Muscle layer of duodenum (tissue), 2 donors: ENCODE measurements at regions not wholly inside any gene's neighbourhood (a gene's known extent, or its start where the extent isn't known, plus 50 kb on each side); places are given as distances from the start of the nearest gene placed in this dataset.
"Not testable (repeated sequence)": the region's sequence is repeated elsewhere in the genome, so short reads cannot be mapped to it uniquely, and the experiment has no call there.

ENCODE experiments used
- H3K27ac ChIP-seq: one replicate; pipeline ENCODE4 v1.7.0; 2013; ENCODE audit warnings: mild to moderate bottlenecking, low read length
- H3K27me3 ChIP-seq: one replicate; pipeline ENCODE4 v1.7.0; 2013; ENCODE audit warnings: low read depth, mild to moderate bottlenecking, control low read depth, low read length
- H3K36me3 ChIP-seq, 2 donors: one replicate each; pipeline ENCODE4 v1.7.0; 2013; ENCODE audit warnings: low read length in 2 of 2, control low read depth in 1 of 2, mild to moderate bottlenecking in 1 of 2; ENCODE audit not compliant: insufficient read depth in 2 of 2, control insufficient read depth in 1 of 2
- H3K4me1 ChIP-seq, 2 donors: one replicate each; pipeline ENCODE4 v1.7.0; 2013; ENCODE audit warnings: low read length in 2 of 2, mild to moderate bottlenecking in 2 of 2, control low read depth in 1 of 2, moderate library complexity in 1 of 2; ENCODE audit not compliant: insufficient read depth in 2 of 2, control insufficient read depth in 1 of 2
- H3K4me3 ChIP-seq, 2 donors: one replicate each; pipeline ENCODE4 v1.7.0; 2013; ENCODE audit warnings: low read length in 2 of 2, low read depth in 1 of 2, mild to moderate bottlenecking in 1 of 2
- H3K9me3 ChIP-seq, 2 donors: one replicate each; pipeline ENCODE4 v1.7.0; 2013; ENCODE audit warnings: low read length in 2 of 2, control low read depth in 1 of 2, mild to moderate bottlenecking in 1 of 2; ENCODE audit not compliant: control insufficient read depth in 1 of 2
- donor health status: healthy.

- Histone ChIP-seq H3K4me1 (no peaks in the 10 kb centered on the region), H3K27me3 (no peaks in the 10 kb centered on the region), H3K36me3 (no peaks in the 10 kb centered on the region), H3K4me3 (no peak overlapping the region), H3K27ac (no peak overlapping the region), H3K9me3 (no peaks in the 10 kb centered on the region)
These were observed 743.3 kb upstream of the AGA start for GRCh38 chr4:178185517-178185916.

GRCh38 chr4:178192611-178193010 is 750.4 kb upstream of the AGA start:
- Histone ChIP-seq H3K9me3 (no peaks in the 10 kb centered on the region), H3K27ac (no peak overlapping the region), H3K4me1 (no peaks in the 10 kb centered on the region), H3K4me3 (no peak overlapping the region), H3K27me3 (no peaks in the 10 kb centered on the region), H3K36me3 (no peaks in the 10 kb centered on the region)

- no peak overlapping the region for H3K4me3 ChIP-seq
- H3K36me3 ChIP-seq = no peaks in the 10 kb centered on the region
- no peak overlapping the region for H3K27ac ChIP-seq
- no peaks in the 10 kb centered on the region for H3K4me1 ChIP-seq
- H3K27me3 ChIP-seq = no peaks in the 10 kb centered on the region
- no peaks in the 10 kb centered on the region for H3K9me3 ChIP-seq
These were observed 754.6 kb upstream of the AGA start for GRCh38 chr4:178196751-178197374.

GRCh38 chr4:178198691-178199090 is 756.5 kb upstream of the AGA start:
- H3K4me1 ChIP-seq = no peaks in the 10 kb centered on the region
- H3K9me3 ChIP-seq = no peaks in the 10 kb centered on the region
- H3K4me3 ChIP-seq = no peak overlapping the region
- H3K27ac ChIP-seq = no peak overlapping the region
- H3K36me3 ChIP-seq = no peaks in the 10 kb centered on the region
- no peaks in the 10 kb centered on the region for H3K27me3 ChIP-seq

- no peaks in the 10 kb centered on the region for H3K36me3 ChIP-seq
- H3K27me3 ChIP-seq = no peaks in the 10 kb centered on the region
These were observed 760.2 kb upstream of the AGA start for GRCh38 chr4:178202422-178202821.

GRCh38 chr4:178205826-178206225 is 763.6 kb upstream of the AGA start:
- H3K36me3 ChIP-seq = no peaks in the 10 kb centered on the region
- no peak overlapping the region for H3K27ac ChIP-seq
- no peaks in the 10 kb centered on the region for H3K4me1 ChIP-seq
- H3K27me3 ChIP-seq = no peaks in the 10 kb centered on the region
- no peaks in the 10 kb centered on the region for H3K9me3 ChIP-seq
- no peak overlapping the region for H3K4me3 ChIP-seq

More at GRCh38 chr4:178202422-178202821, 760.2 kb upstream of the AGA start:
- no peak overlapping the region for H3K4me3 ChIP-seq
- H3K9me3 ChIP-seq = no peaks in the 10 kb centered on the region
- H3K4me1 ChIP-seq = no peaks in the 10 kb centered on the region
- no peak overlapping the region for H3K27ac ChIP-seq

- Histone ChIP-seq H3K9me3 (no peaks in the 10 kb centered on the region), H3K27me3 (no peaks in the 10 kb centered on the region), H3K4me3 (no peak overlapping the region), H3K27ac (no peak overlapping the region), H3K4me1 (no peaks in the 10 kb centered on the region), H3K36me3 (no peaks in the 10 kb centered on the region)
These were observed 773.1 kb upstream of the AGA start for GRCh38 chr4:178215309-178215708.

GRCh38 chr4:178215763-178216162 is 773.5 kb upstream of the AGA start:
- no peaks in the 10 kb centered on the region for H3K9me3 ChIP-seq
- H3K27ac ChIP-seq = no peak overlapping the region
- H3K4me1 ChIP-seq = no peaks in the 10 kb centered on the region
- H3K27me3 ChIP-seq = no peaks in the 10 kb centered on the region
- H3K4me3 ChIP-seq = no peak overlapping the region
- H3K36me3 ChIP-seq = no peaks in the 10 kb centered on the region

GRCh38 chr4:178226421-178226820 is 784.2 kb upstream of the AGA start:
- H3K9me3 ChIP-seq = peaks cover 0 to 11% of the 10 kb centered on the region in 2 donors
- not testable (repeated sequence) for H3K4me3 ChIP-seq, H3K4me1 ChIP-seq, H3K27ac ChIP-seq, H3K27me3 ChIP-seq, H3K36me3 ChIP-seq

- H3K4me1 ChIP-seq = no peaks in the 10 kb centered on the region
- H3K9me3 ChIP-seq = peaks cover 0 to 15% of the 10 kb centered on the region in 2 donors
- no peaks in the 10 kb centered on the region for H3K27me3 ChIP-seq
- H3K27ac ChIP-seq = no peak overlapping the region
- H3K36me3 ChIP-seq = no peaks in the 10 kb centered on the region
- no peak overlapping the region for H3K4me3 ChIP-seq
These were observed 791.7 kb upstream of the AGA start for GRCh38 chr4:178233906-178234305.

- H3K4me1 ChIP-seq = no peaks in the 10 kb centered on the region
- no peaks in the 10 kb centered on the region for H3K36me3 ChIP-seq
- H3K9me3 ChIP-seq = peaks cover 0 to 13% of the 10 kb centered on the region in 2 donors
- H3K27me3 ChIP-seq = no peaks in the 10 kb centered on the region
- no peak overlapping the region for H3K4me3 ChIP-seq
- H3K27ac ChIP-seq = no peak overlapping the region
These were observed 798.7 kb upstream of the AGA start for GRCh38 chr4:178240891-178241290.

- H3K27me3 ChIP-seq = no peaks in the 10 kb centered on the region
- no peaks in the 10 kb centered on the region for H3K36me3 ChIP-seq
- no peak overlapping the region for H3K27ac ChIP-seq
- no peaks in the 10 kb centered on the region for H3K4me1 ChIP-seq
- peaks cover 0 to 11% of the 10 kb centered on the region in 2 donors for H3K9me3 ChIP-seq
- no peak overlapping the region for H3K4me3 ChIP-seq
These were observed 799.4 kb upstream of the AGA start for GRCh38 chr4:178241601-178242118.
